ENCODE measurements at regions not wholly inside any gene's neighbourhood (a gene's known extent, or its start where the extent isn't known, plus 50 kb on each side); places are given as distances from the start of the nearest gene placed in this dataset.

- no peak for TF ChIP-seq EZH2 (IDR thresholded peaks at IDR 0.05; ENCODE audit: insufficient read depth, poor library complexity, severe bottlenecking)
- no peak for TF ChIP-seq EZH2phosphoT487 (IDR thresholded peaks at IDR 0.05; ENCODE audit: insufficient read depth, low read depth)
Measured at GRCh38 chr12:114848666-114849065, 164.7 kb upstream of the TBX3 start.

All from GM23248 (cell line).